ENCODE measurements at regions not wholly inside any gene's neighbourhood (a gene's known extent, or its start where the extent isn't known, plus 50 kb on each side); places are given as distances from the start of the nearest gene placed in this dataset.
"Not testable (repeated sequence)": the region's sequence is repeated elsewhere in the genome, so short reads cannot be mapped to it uniquely, and the experiment has no call there.

DNA sequence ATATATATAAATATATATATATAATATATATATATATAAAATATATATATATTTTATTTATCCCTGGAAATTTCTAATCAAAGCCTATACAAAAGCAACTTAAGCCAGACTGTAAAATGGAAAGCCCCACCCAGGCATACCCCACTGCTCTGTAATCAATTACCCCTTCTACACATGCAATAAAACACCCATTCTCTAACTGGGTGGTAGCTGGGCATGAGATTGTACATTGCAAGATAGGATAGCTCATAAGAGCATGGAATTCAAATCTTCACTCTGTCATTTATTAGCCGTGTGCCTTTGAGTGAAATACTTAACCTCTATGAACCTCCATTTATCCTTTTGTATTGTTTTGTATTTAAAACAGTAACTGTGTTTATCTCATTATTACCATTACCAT is 405.3 kb upstream of the SLC30A5 start:
- Histone ChIP-seq H3F3A (replicated peaks; ENCODE audit: low read depth) (no peaks in the 10 kb centered on the region), H3K4me3 (no peak overlapping the region), H3K4me1 (ENCODE audit: insufficient read depth) (no peaks in the 10 kb centered on the region), H2AFZ (no peak overlapping the region), H4K20me1 (replicated peaks; ENCODE audit: insufficient read depth) (no peaks in the 10 kb centered on the region), H3K36me3 (ENCODE audit: insufficient read depth) (peaks cover 12% of the 10 kb centered on the region; the same call in 1 of the 2 replicates), H3K27me3 (ENCODE audit: insufficient read depth) (no peaks in the 10 kb centered on the region), H3K27ac (ENCODE audit: low read depth) (no peak overlapping the region), H3K9me2 (ENCODE audit: insufficient read depth) (peaks cover 4% of the 10 kb centered on the region; the same call in 1 of the 2 replicates), H3K79me2 (replicated peaks; ENCODE audit: insufficient read depth) (no peaks in the 10 kb centered on the region), H3K4me2 (no peak overlapping the region)
- Mint-ChIP-seq H3K4me1 (no peaks in the 10 kb centered on the region), H3K36me3 (ENCODE audit: low read depth) (peaks cover 24% of the 10 kb centered on the region; the same call in 2 of the 3 replicates), H3K4me3 (no peak overlapping the region), H3K9me3 (peaks cover 36% of the 10 kb centered on the region), H3K27ac (no peak overlapping the region), H3K27me3 (ENCODE audit: insufficient read depth, low read depth, poor library complexity) (no peaks in the 10 kb centered on the region)
- ATAC-seq (no peak), DNase-seq (ENCODE audit: low spot score) (no peak)
- TF ChIP-seq EZH2 (IDR thresholded peaks at IDR 0.05; ENCODE audit: low read depth, unreplicated experiment): no peak

DNA sequence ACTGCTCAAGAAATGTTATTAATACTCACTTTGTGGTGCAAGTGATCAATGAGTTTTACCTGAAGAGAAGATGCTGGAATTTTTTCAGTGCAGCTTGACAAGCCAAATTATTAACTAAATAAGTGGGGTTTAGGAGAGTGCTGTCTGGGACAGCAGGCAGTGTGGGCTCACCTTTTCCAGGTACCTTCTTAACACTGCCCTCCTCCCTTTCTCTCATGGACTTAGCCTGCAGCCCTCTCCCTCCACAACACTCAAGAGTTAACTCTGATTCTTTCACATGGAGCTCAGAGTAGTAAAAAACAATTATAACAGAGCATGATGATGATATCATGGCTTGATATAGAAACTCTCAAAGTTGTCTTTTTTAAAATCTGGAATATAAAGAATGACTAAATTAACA is 404.8 kb upstream of the SLC30A5 start:
- peaks cover 12% of the 10 kb centered on the region; the same call in 1 of the 2 replicates for H3K36me3 ChIP-seq (ENCODE audit: insufficient read depth)
- H3K4me3 Mint-ChIP-seq: no peak overlapping the region
- H3K9me3 Mint-ChIP-seq: peaks cover 37% of the 10 kb centered on the region
- no peaks in the 10 kb centered on the region for H3K4me1 ChIP-seq (ENCODE audit: insufficient read depth)
- H3K4me3 ChIP-seq: no peak overlapping the region
- no peak overlapping the region for H3K27ac ChIP-seq (ENCODE audit: low read depth)
- H3K9me2 ChIP-seq (ENCODE audit: insufficient read depth): peaks cover 4% of the 10 kb centered on the region; the same call in 1 of the 2 replicates
- H3K27ac Mint-ChIP-seq: no peak overlapping the region
- H3K27me3 Mint-ChIP-seq (ENCODE audit: insufficient read depth, low read depth, poor library complexity): no peaks in the 10 kb centered on the region
- H2AFZ ChIP-seq: no peak overlapping the region
- H3F3A ChIP-seq (replicated peaks; ENCODE audit: low read depth): no peaks in the 10 kb centered on the region
- peaks cover 26% of the 10 kb centered on the region; the same call in 2 of the 3 replicates for H3K36me3 Mint-ChIP-seq (ENCODE audit: low read depth)
- H4K20me1 ChIP-seq (replicated peaks; ENCODE audit: insufficient read depth): no peaks in the 10 kb centered on the region
- H3K4me2 ChIP-seq: no peak overlapping the region
- ATAC-seq (no peak), DNase-seq (ENCODE audit: low spot score) (no peak)
- TF ChIP-seq, protein P1, sequence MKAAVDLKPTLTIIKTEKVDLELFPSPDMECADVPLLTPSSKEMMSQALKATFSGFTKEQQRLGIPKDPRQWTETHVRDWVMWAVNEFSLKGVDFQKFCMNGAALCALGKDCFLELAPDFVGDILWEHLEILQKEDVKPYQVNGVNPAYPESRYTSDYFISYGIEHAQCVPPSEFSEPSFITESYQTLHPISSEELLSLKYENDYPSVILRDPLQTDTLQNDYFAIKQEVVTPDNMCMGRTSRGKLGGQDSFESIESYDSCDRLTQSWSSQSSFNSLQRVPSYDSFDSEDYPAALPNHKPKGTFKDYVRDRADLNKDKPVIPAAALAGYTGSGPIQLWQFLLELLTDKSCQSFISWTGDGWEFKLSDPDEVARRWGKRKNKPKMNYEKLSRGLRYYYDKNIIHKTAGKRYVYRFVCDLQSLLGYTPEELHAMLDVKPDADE (IDR thresholded peaks at IDR 0.05): no peak
- TF ChIP-seq ZNF114 (CRISPR knock-in tag; IDR thresholded peaks at IDR 0.05): no peak
- TF ChIP-seq, protein P2, sequence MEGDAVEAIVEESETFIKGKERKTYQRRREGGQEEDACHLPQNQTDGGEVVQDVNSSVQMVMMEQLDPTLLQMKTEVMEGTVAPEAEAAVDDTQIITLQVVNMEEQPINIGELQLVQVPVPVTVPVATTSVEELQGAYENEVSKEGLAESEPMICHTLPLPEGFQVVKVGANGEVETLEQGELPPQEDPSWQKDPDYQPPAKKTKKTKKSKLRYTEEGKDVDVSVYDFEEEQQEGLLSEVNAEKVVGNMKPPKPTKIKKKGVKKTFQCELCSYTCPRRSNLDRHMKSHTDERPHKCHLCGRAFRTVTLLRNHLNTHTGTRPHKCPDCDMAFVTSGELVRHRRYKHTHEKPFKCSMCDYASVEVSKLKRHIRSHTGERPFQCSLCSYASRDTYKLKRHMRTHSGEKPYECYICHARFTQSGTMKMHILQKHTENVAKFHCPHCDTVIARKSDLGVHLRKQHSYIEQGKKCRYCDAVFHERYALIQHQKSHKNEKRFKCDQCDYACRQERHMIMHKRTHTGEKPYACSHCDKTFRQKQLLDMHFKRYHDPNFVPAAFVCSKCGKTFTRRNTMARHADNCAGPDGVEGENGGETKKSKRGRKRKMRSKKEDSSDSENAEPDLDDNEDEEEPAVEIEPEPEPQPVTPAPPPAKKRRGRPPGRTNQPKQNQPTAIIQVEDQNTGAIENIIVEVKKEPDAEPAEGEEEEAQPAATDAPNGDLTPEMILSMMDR (conservative IDR thresholded peaks at IDR 0.05; ENCODE audit: low read depth in 2 of 2): no peak
- no peak for TF ChIP-seq EZH2 (IDR thresholded peaks at IDR 0.05; ENCODE audit: low read depth, unreplicated experiment)
- TF ChIP-seq POLR2AphosphoS5 (IDR thresholded peaks at IDR 0.05; ENCODE audit: low read depth): no peak
- no peak for TF ChIP-seq CREB1 (CRISPR knock-in tag; IDR thresholded peaks at IDR 0.05; ENCODE audit: low read depth)
- TF ChIP-seq, protein P3, sequence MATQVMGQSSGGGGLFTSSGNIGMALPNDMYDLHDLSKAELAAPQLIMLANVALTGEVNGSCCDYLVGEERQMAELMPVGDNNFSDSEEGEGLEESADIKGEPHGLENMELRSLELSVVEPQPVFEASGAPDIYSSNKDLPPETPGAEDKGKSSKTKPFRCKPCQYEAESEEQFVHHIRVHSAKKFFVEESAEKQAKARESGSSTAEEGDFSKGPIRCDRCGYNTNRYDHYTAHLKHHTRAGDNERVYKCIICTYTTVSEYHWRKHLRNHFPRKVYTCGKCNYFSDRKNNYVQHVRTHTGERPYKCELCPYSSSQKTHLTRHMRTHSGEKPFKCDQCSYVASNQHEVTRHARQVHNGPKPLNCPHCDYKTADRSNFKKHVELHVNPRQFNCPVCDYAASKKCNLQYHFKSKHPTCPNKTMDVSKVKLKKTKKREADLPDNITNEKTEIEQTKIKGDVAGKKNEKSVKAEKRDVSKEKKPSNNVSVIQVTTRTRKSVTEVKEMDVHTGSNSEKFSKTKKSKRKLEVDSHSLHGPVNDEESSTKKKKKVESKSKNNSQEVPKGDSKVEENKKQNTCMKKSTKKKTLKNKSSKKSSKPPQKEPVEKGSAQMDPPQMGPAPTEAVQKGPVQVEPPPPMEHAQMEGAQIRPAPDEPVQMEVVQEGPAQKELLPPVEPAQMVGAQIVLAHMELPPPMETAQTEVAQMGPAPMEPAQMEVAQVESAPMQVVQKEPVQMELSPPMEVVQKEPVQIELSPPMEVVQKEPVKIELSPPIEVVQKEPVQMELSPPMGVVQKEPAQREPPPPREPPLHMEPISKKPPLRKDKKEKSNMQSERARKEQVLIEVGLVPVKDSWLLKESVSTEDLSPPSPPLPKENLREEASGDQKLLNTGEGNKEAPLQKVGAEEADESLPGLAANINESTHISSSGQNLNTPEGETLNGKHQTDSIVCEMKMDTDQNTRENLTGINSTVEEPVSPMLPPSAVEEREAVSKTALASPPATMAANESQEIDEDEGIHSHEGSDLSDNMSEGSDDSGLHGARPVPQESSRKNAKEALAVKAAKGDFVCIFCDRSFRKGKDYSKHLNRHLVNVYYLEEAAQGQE (IDR thresholded peaks at IDR 0.05; ENCODE audit: unreplicated experiment): no peak
- no peaks in the 10 kb centered on the region for H3K79me2 ChIP-seq (replicated peaks; ENCODE audit: insufficient read depth)
- no peaks in the 10 kb centered on the region for H3K4me1 Mint-ChIP-seq
- H3K27me3 ChIP-seq (ENCODE audit: insufficient read depth): no peaks in the 10 kb centered on the region

DNA sequence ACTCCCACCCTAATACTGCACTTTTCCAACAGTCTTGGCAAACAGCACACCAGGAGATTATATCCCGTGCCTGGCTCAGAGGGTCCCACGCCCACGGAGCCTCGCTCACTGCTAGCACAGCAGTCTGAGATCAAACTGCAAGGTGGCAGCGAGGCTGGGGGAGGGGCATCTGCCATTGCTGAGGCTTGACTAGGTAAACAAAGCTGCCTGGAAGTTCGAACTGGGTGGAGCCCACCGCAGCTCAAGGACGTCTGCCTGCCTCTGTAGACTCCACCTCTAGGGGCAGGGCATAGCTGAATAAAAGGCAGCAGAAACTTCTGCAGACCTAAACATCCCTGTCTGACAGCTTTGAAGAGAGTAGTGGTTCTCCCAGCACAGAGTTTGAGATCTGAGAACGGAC is 401.9 kb upstream of the SLC30A5 start:
- not testable (repeated sequence) for H3K4me1 ChIP-seq (ENCODE audit: insufficient read depth); H3K4me3 Mint-ChIP-seq; H3K27me3 Mint-ChIP-seq (ENCODE audit: insufficient read depth, low read depth, poor library complexity); H3K4me2 ChIP-seq; H3F3A ChIP-seq (replicated peaks; ENCODE audit: low read depth); H3K79me2 ChIP-seq (replicated peaks; ENCODE audit: insufficient read depth); H4K20me1 ChIP-seq (replicated peaks; ENCODE audit: insufficient read depth); H2AFZ ChIP-seq; ATAC-seq; H3K4me1 Mint-ChIP-seq; H3K27ac ChIP-seq (ENCODE audit: low read depth); H3K27ac Mint-ChIP-seq; H3K27me3 ChIP-seq (ENCODE audit: insufficient read depth); DNase-seq (ENCODE audit: low spot score); H3K9me2 ChIP-seq (ENCODE audit: insufficient read depth); H3K4me3 ChIP-seq
- peaks cover 45% of the 10 kb centered on the region for H3K9me3 Mint-ChIP-seq
- H3K36me3 Mint-ChIP-seq (ENCODE audit: low read depth): peaks cover 26% of the 10 kb centered on the region; the same call in 2 of the 3 replicates
- peaks cover 12% of the 10 kb centered on the region; the same call in 1 of the 2 replicates for H3K36me3 ChIP-seq (ENCODE audit: insufficient read depth)

Measured in GM23338 (cell line).